Cardiac fibroblast (primary cell): ENCODE measurements at regions not wholly inside any gene's neighbourhood (a gene's known extent, or its start where the extent isn't known, plus 50 kb on each side); places are given as distances from the start of the nearest gene placed in this dataset.

Experiments used
- DNase-seq, 2 donors: peaks; one replicate each; pipeline versions ENCODE4 v3.0.0 to v3.0.0-alpha.2; 2010; ENCODE audit warnings: low read depth in 2 of 2
- H3K4me3 ChIP-seq, 2 donors: replicated peaks in 1 of 2; 1 replicate in 1 of 2; 2 replicates in 1 of 2; pipeline ENCODE4 v1.5.1; 2011; ENCODE audit warnings: low read depth in 2 of 2, low read length in 2 of 2, mild to moderate bottlenecking in 2 of 2, moderate library complexity in 1 of 2
- CTCF ChIP-seq: IDR thresholded peaks from one replicate; pipeline ENCODE4 v1.5.1; 2011; ENCODE audit warnings: low read depth, mild to moderate bottlenecking, low read length, inconsistent platforms

- no peak for TF ChIP-seq CTCF
- peak in 1 of 2 donors; percentile 63 for DNase-seq
- no peak overlapping the region for H3K4me3 ChIP-seq
Measured at GRCh38 chr11:62020661-62021060, 53.2 kb upstream of the FTH1 start.

- no peak for DNase-seq
- no peak for TF ChIP-seq CTCF
- H3K4me3 ChIP-seq: no peak overlapping the region
Measured at GRCh38 chr11:62018981-62019664, 51.7 kb upstream of the FTH1 start.

GRCh38 chr11:62017878-62018655, 50.6 kb upstream of the FTH1 start:
- no peak for TF ChIP-seq CTCF
- no peak overlapping the region for H3K4me3 ChIP-seq
- DNase-seq: no peak
